GM23338 (cell line): ENCODE measurements at regions not wholly inside any gene's neighbourhood (a gene's known extent, or its start where the extent isn't known, plus 50 kb on each side); places are given as distances from the start of the nearest gene placed in this dataset.

Experiments
- ATAC-seq: fragments of 200-7000 bp; cut with Tn5 transposase; 3 replicates; pipeline ENCODE4 v1.9.1; 2020
- DNase-seq: peaks from one replicate; pipeline ENCODE4 v3.0.0-alpha.2; 2015; ENCODE audit warnings: low spot score
- H2AFZ ChIP-seq: fragments of 200-600 bp; sonication (generic); 2 replicates; pipeline ENCODE4 v1.8.0; 2016; ENCODE audit warnings: antibody characterized with exemption, mild to moderate bottlenecking, moderate library complexity
- H3F3A ChIP-seq: fragments of 200-600 bp; sonication (generic); replicated peaks from 2 replicates; pipeline ENCODE4 v1.8.0; 2017; ENCODE audit warnings: antibody characterized with exemption, mixed run types, low read depth
- H3K27ac ChIP-seq: fragments of 200-600 bp; sonication (generic); 2 replicates; pipeline ENCODE4 v1.6.1; 2016; ENCODE audit warnings: low read depth
- H3K27me3 ChIP-seq: fragments of 200-600 bp; sonication (generic); 2 replicates; pipeline ENCODE4 v1.8.0; 2016; ENCODE audit warnings: mild to moderate bottlenecking, mixed run types, moderate library complexity; ENCODE audit not compliant: insufficient read depth
- H3K36me3 ChIP-seq: fragments of 200-600 bp; sonication (generic); 2 replicates; pipeline ENCODE4 v1.8.0; 2016; ENCODE audit warnings: mild to moderate bottlenecking; ENCODE audit not compliant: insufficient read depth
- H3K4me1 ChIP-seq: fragments of 200-600 bp; sonication (generic); 2 replicates; pipeline ENCODE4 v1.8.0; 2016; ENCODE audit warnings: mild to moderate bottlenecking, moderate library complexity; ENCODE audit not compliant: insufficient read depth
- H3K4me2 ChIP-seq: fragments of 200-600 bp; sonication (generic); 2 replicates; pipeline ENCODE4 v1.7.1; 2017; ENCODE audit warnings: mixed run types
- H3K4me3 ChIP-seq: fragments of 200-600 bp; sonication (generic); 2 replicates; pipeline ENCODE4 v1.6.1; 2016; ENCODE audit warnings: mixed run types
- H3K79me2 ChIP-seq: fragments of 200-600 bp; sonication (generic); replicated peaks from 2 replicates; pipeline ENCODE4 v1.8.0; 2017; ENCODE audit warnings: mild to moderate bottlenecking; ENCODE audit not compliant: insufficient read depth
- H3K9me2 ChIP-seq: fragments of 200-600 bp; sonication (generic); 2 replicates; pipeline ENCODE4 v1.8.0; 2017; ENCODE audit not compliant: insufficient read depth
- H4K20me1 ChIP-seq: fragments of 200-600 bp; sonication (generic); replicated peaks from 2 replicates; pipeline ENCODE4 v1.8.0; 2017; ENCODE audit warnings: mild to moderate bottlenecking; ENCODE audit not compliant: insufficient read depth
- H3K27ac Mint-ChIP-seq: 2 replicates; pipeline ENCODE4 v1.8.0; 2020; ENCODE audit warnings: inconsistent platforms, mild to moderate bottlenecking, moderate library complexity, mixed read lengths
- H3K27me3 Mint-ChIP-seq: 3 replicates; pipeline ENCODE4 v1.8.0; 2022; ENCODE audit warnings: low read depth, mild to moderate bottlenecking, moderate library complexity, mixed read lengths, inconsistent platforms; ENCODE audit not compliant: insufficient read depth, poor library complexity
- H3K36me3 Mint-ChIP-seq: 3 replicates; pipeline ENCODE4 v1.8.0; 2021; ENCODE audit warnings: low read depth, mild to moderate bottlenecking, inconsistent platforms, moderate library complexity, mixed read lengths
- H3K4me1 Mint-ChIP-seq: 3 replicates; pipeline ENCODE4 v1.8.0; 2020; ENCODE audit warnings: mild to moderate bottlenecking, inconsistent platforms, mixed read lengths
- H3K4me3 Mint-ChIP-seq: 3 replicates; pipeline ENCODE4 v1.8.0; 2021; ENCODE audit warnings: moderate library complexity, mild to moderate bottlenecking, inconsistent platforms, mixed read lengths
- H3K9me3 Mint-ChIP-seq: 3 replicates; pipeline ENCODE4 v1.8.0; 2020; ENCODE audit warnings: moderate library complexity, mild to moderate bottlenecking, inconsistent platforms, mixed read lengths
- CREB1 ChIP-seq: fragments of 250-450 bp; sonication (Bioruptor Pico); IDR thresholded peaks from 2 replicates; pipeline ENCODE4 v1.5.0; 2020; ENCODE audit warnings: low read depth, mild to moderate bottlenecking, moderate library complexity
- EZH2 ChIP-seq: fragments of 200-600 bp; sonication (generic); IDR thresholded peaks from one replicate; pipeline ENCODE4 v1.8.0; 2017; ENCODE audit warnings: antibody characterized with exemption, mild to moderate bottlenecking, low read depth; ENCODE audit not compliant: unreplicated experiment
- JUNB ChIP-seq: IDR thresholded peaks from one replicate; pipeline ENCODE4 v1.6.1; 2016; ENCODE audit warnings: antibody characterized with exemption; ENCODE audit not compliant: unreplicated experiment
- NANOG ChIP-seq: IDR thresholded peaks from 2 replicates; pipeline ENCODE4 v1.6.1; 2016; ENCODE audit warnings: antibody characterized with exemption, borderline replicate concordance
- POLR2AphosphoS5 ChIP-seq: IDR thresholded peaks from 2 replicates; pipeline ENCODE4 v1.6.1; 2016; ENCODE audit warnings: antibody characterized with exemption, low read depth
- REST ChIP-seq: IDR thresholded peaks from one replicate; pipeline ENCODE4 v1.6.1; 2018; ENCODE audit warnings: antibody characterized with exemption; ENCODE audit not compliant: unreplicated experiment
- ZNF114 ChIP-seq: fragments of 250-450 bp; sonication (Bioruptor Pico); IDR thresholded peaks from 2 replicates; pipeline ENCODE4 v1.5.0; 2020; ENCODE audit warnings: mild to moderate bottlenecking, moderate library complexity
- ZNF331 ChIP-seq: fragments of 250-450 bp; sonication (Bioruptor Pico); IDR thresholded peaks from 2 replicates; pipeline ENCODE4 v1.5.0; 2020; ENCODE audit warnings: low read depth, mild to moderate bottlenecking, moderate library complexity

DNA sequence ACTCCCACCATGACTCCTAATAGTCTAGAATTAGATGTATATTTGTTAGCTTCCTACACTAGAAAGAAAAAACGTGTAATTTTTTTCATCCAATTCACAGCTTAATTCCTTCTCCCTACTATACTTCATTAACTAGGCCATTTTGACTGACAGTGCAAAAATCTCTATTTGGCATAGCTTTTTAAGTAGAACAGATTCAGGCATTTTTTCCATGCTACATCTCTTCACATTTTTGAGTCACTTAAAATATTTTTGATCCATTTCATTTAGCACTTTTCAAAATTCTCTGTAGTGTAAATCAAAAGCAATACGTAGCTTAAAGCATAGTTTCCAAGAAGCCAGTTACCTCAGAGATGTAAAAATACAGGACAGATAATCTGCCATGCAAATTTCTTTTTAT lies 391.1 kb upstream of the NPVF start:
- TF ChIP-seq NANOG (no peak), REST (no peak)
- Histone ChIP-seq H3K4me2 (no peak overlapping the region), H3K27ac (no peak overlapping the region), H3K4me1 (no peaks in the 10 kb centered on the region), H3F3A (no peaks in the 10 kb centered on the region), H2AFZ (no peak overlapping the region), H3K36me3 (no peaks in the 10 kb centered on the region), H3K27me3 (no peaks in the 10 kb centered on the region), H3K9me2 (no peaks in the 10 kb centered on the region; the same call in 1 of the 2 replicates), H3K79me2 (no peaks in the 10 kb centered on the region), H3K4me3 (no peak overlapping the region), H4K20me1 (no peaks in the 10 kb centered on the region)
- Mint-ChIP-seq H3K4me1 (0 out of 3 replicates have a peak, but pooled peaks cover 3% of the 10 kb centered on the region), H3K4me3 (no peak overlapping the region), H3K36me3 (no peaks in the 10 kb centered on the region), H3K9me3 (no peaks in the 10 kb centered on the region), H3K27me3 (peaks cover 1% of the 10 kb centered on the region), H3K27ac (no peak overlapping the region)
- ATAC-seq (no peak), DNase-seq (no peak)

GRCh38 chr7:25619963-25620799 lies 391.9 kb upstream of the NPVF start:
- no peak overlapping the region for H3K4me3 ChIP-seq
- H3K79me2 ChIP-seq = no peaks in the 10 kb centered on the region
- H3F3A ChIP-seq = no peaks in the 10 kb centered on the region
- H4K20me1 ChIP-seq = no peaks in the 10 kb centered on the region
- H3K4me1 Mint-ChIP-seq = 0 out of 3 replicates have a peak, but pooled peaks cover 5% of the 10 kb centered on the region
- TF ChIP-seq NANOG = no peak
- TF ChIP-seq JUNB = no peak
- no peak for TF ChIP-seq ZNF114 (CRISPR knock-in tag)
- no peak for TF ChIP-seq POLR2AphosphoS5
- H3K27ac Mint-ChIP-seq = no peak overlapping the region
- 0 out of 2 replicates have a peak overlapping the region, but pooled peaks have one; percentile 76 for H2AFZ ChIP-seq
- ATAC-seq (no peak), DNase-seq (no peak)
- H3K27me3 ChIP-seq = no peaks in the 10 kb centered on the region
- H3K4me2 ChIP-seq = no peak overlapping the region
- peaks cover 1% of the 10 kb centered on the region for H3K27me3 Mint-ChIP-seq
- no peaks in the 10 kb centered on the region for H3K9me3 Mint-ChIP-seq
- no peak overlapping the region for H3K27ac ChIP-seq
- no peaks in the 10 kb centered on the region; the same call in 1 of the 2 replicates for H3K9me2 ChIP-seq
- no peaks in the 10 kb centered on the region for H3K36me3 ChIP-seq
- no peaks in the 10 kb centered on the region for H3K36me3 Mint-ChIP-seq
- H3K4me3 Mint-ChIP-seq = no peak overlapping the region
- no peaks in the 10 kb centered on the region for H3K4me1 ChIP-seq

- no peaks in the 10 kb centered on the region; the same call in 1 of the 2 replicates for H3K9me2 ChIP-seq
- no peak overlapping the region for H3K4me2 ChIP-seq
- no peak for DNase-seq
- no peaks in the 10 kb centered on the region for H3K27me3 Mint-ChIP-seq
- H3K4me3 Mint-ChIP-seq = no peak overlapping the region
- H3K4me1 Mint-ChIP-seq = peaks cover 8% of the 10 kb centered on the region; the same call in 1 of the 3 replicates
- no peaks in the 10 kb centered on the region for H3K79me2 ChIP-seq
- H3K4me3 ChIP-seq = no peak overlapping the region
- ATAC-seq = no peak
- no peaks in the 10 kb centered on the region for H3K36me3 ChIP-seq
- H3K27ac ChIP-seq = no peak overlapping the region
- H3K36me3 Mint-ChIP-seq = no peaks in the 10 kb centered on the region
- H3K9me3 Mint-ChIP-seq = no peaks in the 10 kb centered on the region
- H3F3A ChIP-seq = no peaks in the 10 kb centered on the region
- H3K27me3 ChIP-seq = no peaks in the 10 kb centered on the region
- H3K27ac Mint-ChIP-seq = no peak overlapping the region
- H4K20me1 ChIP-seq = no peaks in the 10 kb centered on the region
- no peak overlapping the region for H2AFZ ChIP-seq
- no peaks in the 10 kb centered on the region for H3K4me1 ChIP-seq
- no peak for TF ChIP-seq ZNF331 (CRISPR knock-in tag)
- TF ChIP-seq POLR2AphosphoS5 = no peak
- TF ChIP-seq EZH2 = no peak
- TF ChIP-seq CREB1 (CRISPR knock-in tag) = no peak
Observed at GRCh38 chr7:25621993-25622392, 393.7 kb upstream of the NPVF start.
